T-cell (primary cell): ENCODE measurements at regions not wholly inside any gene's neighbourhood (a gene's known extent, or its start where the extent isn't known, plus 50 kb on each side); places are given as distances from the start of the nearest gene placed in this dataset.
"Not testable (repeated sequence)": the region's sequence is repeated elsewhere in the genome, so short reads cannot be mapped to it uniquely, and the experiment has no call there.

Experiments
- ATAC-seq, 4 experiments: fragments of 200-7000 bp in 3 of 4; fragments of 150-1000 bp in 1 of 4; cut with Tn5 transposase; replicated peaks in 1 of 4; 1 replicate in 3 of 4; 2 replicates in 1 of 4; pipeline ENCODE4 v1.10.0; 2021; ENCODE audit warnings: moderate library complexity in 3 of 4, mild to moderate bottlenecking in 2 of 4, moderate number of reproducible peaks in 1 of 4
- CTCF ChIA-PET, 2 donors: fragments of 300-600 bp; sonication (Branson Sonifier 250); formaldehyde crosslinking; loops; one replicate each; lab custom pipeline; 2022; ENCODE audit warnings: antibody characterized with exemption in 2 of 2; lab: Charles Lee
- POLR2A ChIA-PET, 2 donors: fragments of 300-600 bp; sonication (Branson Sonifier 250); formaldehyde crosslinking; loops; one replicate each; lab custom pipeline; 2022; ENCODE audit warnings: antibody characterized with exemption in 2 of 2; lab: Charles Lee
- DNase-seq, 35 experiments: peaks; one replicate each; pipeline versions ENCODE4 v3.0.0 to v3.0.0-alpha.2; 2013 to 2023
- H3K27ac ChIP-seq: one replicate; pipeline ENCODE4 v1.5.1; 2013; ENCODE audit warnings: low read length
- H3K27me3 ChIP-seq, 2 experiments: replicated peaks in 1 of 2; 1 replicate in 1 of 2; 2 replicates in 1 of 2; pipeline versions ENCODE4 v1.6.1 to v1.7.0; 2013; ENCODE audit warnings: low read length in 1 of 2, mixed read lengths in 1 of 2; ENCODE audit not compliant: control insufficient read depth in 2 of 2, insufficient read depth in 2 of 2; ENCODE audit errors: extremely low read depth in 1 of 2
- H3K36me3 ChIP-seq, 2 donors: 1 replicate in 1 of 2; 2 replicates in 1 of 2; pipeline versions ENCODE4 v1.6.1 to v1.7.0; 2013; ENCODE audit warnings: low read length in 1 of 2; ENCODE audit not compliant: control insufficient read depth in 2 of 2, insufficient read depth in 1 of 2; ENCODE audit errors: extremely low read depth in 1 of 2
- H3K4me1 ChIP-seq, 2 experiments: 1 replicate in 1 of 2; 2 replicates in 1 of 2; pipeline versions ENCODE4 v1.6.1 to v1.7.0; 2013; ENCODE audit warnings: low read length in 2 of 2, mixed read lengths in 1 of 2; ENCODE audit not compliant: insufficient read depth in 2 of 2, control insufficient read depth in 1 of 2; ENCODE audit errors: extremely low read depth in 1 of 2
- H3K4me3 ChIP-seq, 2 donors: 1 replicate in 1 of 2; 2 replicates in 1 of 2; pipeline versions ENCODE4 v1.5.1 to v1.7.0; 2013; ENCODE audit warnings: mild to moderate bottlenecking in 2 of 2, low read length in 1 of 2, moderate library complexity in 1 of 2; ENCODE audit not compliant: control insufficient read depth in 1 of 2; ENCODE audit errors: extremely low read depth in 1 of 2
- H3K9me3 ChIP-seq: 2 replicates; pipeline ENCODE4 v1.7.0; 2013
- H3K27ac Mint-ChIP-seq, 2 donors: one replicate each; pipeline ENCODE4 v1.8.0; 2020 to 2021; ENCODE audit warnings: mild to moderate bottlenecking in 2 of 2, mixed read lengths in 2 of 2
- H3K27me3 Mint-ChIP-seq, 2 donors: one replicate each; pipeline ENCODE4 v1.8.0; 2021 to 2022; ENCODE audit warnings: mixed read lengths in 2 of 2
- H3K36me3 Mint-ChIP-seq: one replicate; pipeline ENCODE4 v1.8.0; 2021; ENCODE audit warnings: mixed read lengths
- H3K4me1 Mint-ChIP-seq, 3 donors: one replicate each; pipeline ENCODE4 v1.8.0; 2020 to 2022; ENCODE audit warnings: mixed read lengths in 3 of 3, mild to moderate bottlenecking in 1 of 3
- H3K4me3 Mint-ChIP-seq, 3 donors: one replicate each; pipeline ENCODE4 v1.8.0; 2020 to 2022; ENCODE audit warnings: mild to moderate bottlenecking in 3 of 3, mixed read lengths in 3 of 3, moderate library complexity in 3 of 3
- H3K9me3 Mint-ChIP-seq, 3 donors: one replicate each; pipeline ENCODE4 v1.8.0; 2020 to 2022; ENCODE audit warnings: mixed read lengths in 3 of 3
- WGBS: methylation state at CpG from one replicate; pipeline ENCODE4 v1.1.5; 2013; ENCODE audit warnings: missing lambda C conversion rate; ENCODE audit not compliant: insufficient coverage; 5-methylcytosine and 5-hydroxymethylcytosine counted together

GRCh38 chr2:89048138-89049066 lies 356.9 kb downstream of the RPIA start:
- H3K4me1 ChIP-seq, H3K27me3 ChIP-seq, H3K27me3 Mint-ChIP-seq, POLR2A ChIA-PET, H3K36me3 Mint-ChIP-seq, H3K36me3 ChIP-seq, H3K9me3 ChIP-seq, H3K4me3 ChIP-seq, H3K9me3 Mint-ChIP-seq, H3K4me1 Mint-ChIP-seq, CTCF ChIA-PET, H3K27ac ChIP-seq, H3K4me3 Mint-ChIP-seq, H3K27ac Mint-ChIP-seq: not testable (repeated sequence)
- DNase-seq (peak in 2 of 35 experiments; percentile 5 to 17), ATAC-seq (peak in 1 of 4 experiments; percentile 34)
- no CpG with 5 or more reads among the region's 3 CpGs for WGBS

GRCh38 chr2:89058616-89059015 lies 367.1 kb downstream of the RPIA start:
- H3K9me3 Mint-ChIP-seq, H3K27ac Mint-ChIP-seq, H3K36me3 Mint-ChIP-seq, CTCF ChIA-PET, H3K27ac ChIP-seq, H3K9me3 ChIP-seq, ATAC-seq, H3K4me3 ChIP-seq, DNase-seq, H3K27me3 Mint-ChIP-seq, H3K4me3 Mint-ChIP-seq, H3K4me1 ChIP-seq, H3K4me1 Mint-ChIP-seq, POLR2A ChIA-PET, H3K27me3 ChIP-seq, H3K36me3 ChIP-seq: not testable (repeated sequence)
- no CpG with 5 or more reads among the region's 4 CpGs for WGBS

- CTCF ChIA-PET, H3K4me1 Mint-ChIP-seq, H3K27me3 ChIP-seq, DNase-seq, H3K36me3 ChIP-seq, H3K9me3 ChIP-seq, H3K27me3 Mint-ChIP-seq, H3K4me1 ChIP-seq, H3K4me3 ChIP-seq, H3K27ac Mint-ChIP-seq, ATAC-seq, H3K9me3 Mint-ChIP-seq, H3K4me3 Mint-ChIP-seq, POLR2A ChIA-PET, H3K36me3 Mint-ChIP-seq, H3K27ac ChIP-seq: not testable (repeated sequence)
- no CpG with 5 or more reads among the region's 1 CpG for WGBS
These were observed 369.7 kb downstream of the RPIA start for GRCh38 chr2:89061174-89061573.

DNA sequence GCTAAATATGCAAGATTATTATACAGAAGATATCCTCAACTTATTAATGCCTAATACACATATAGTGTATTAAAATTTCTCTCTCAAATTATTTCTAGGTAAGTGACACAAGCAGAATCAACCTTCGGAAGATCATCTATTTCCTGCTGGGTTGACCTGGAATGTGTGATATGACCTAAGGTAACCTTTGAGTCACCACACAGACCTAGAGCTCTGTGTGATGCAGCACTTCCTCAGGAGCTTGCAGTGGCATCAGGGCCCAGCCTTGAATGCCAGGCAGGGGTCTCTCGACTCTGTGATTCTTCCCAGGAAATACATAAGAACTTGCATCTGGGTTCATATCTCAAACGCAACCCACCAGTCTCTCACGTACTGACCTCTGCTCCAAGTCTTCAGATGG lies 385.3 kb downstream of the RPIA start:
- H3K9me3 ChIP-seq, H3K36me3 ChIP-seq, CTCF ChIA-PET, H3K36me3 Mint-ChIP-seq, H3K9me3 Mint-ChIP-seq, DNase-seq, H3K27ac Mint-ChIP-seq, H3K4me3 Mint-ChIP-seq, H3K27ac ChIP-seq, H3K27me3 Mint-ChIP-seq, H3K4me1 Mint-ChIP-seq, H3K27me3 ChIP-seq, ATAC-seq, POLR2A ChIA-PET, H3K4me1 ChIP-seq, H3K4me3 ChIP-seq: not testable (repeated sequence)
- 0% methylated on average over 1 of the region's 4 CpGs for WGBS

DNA sequence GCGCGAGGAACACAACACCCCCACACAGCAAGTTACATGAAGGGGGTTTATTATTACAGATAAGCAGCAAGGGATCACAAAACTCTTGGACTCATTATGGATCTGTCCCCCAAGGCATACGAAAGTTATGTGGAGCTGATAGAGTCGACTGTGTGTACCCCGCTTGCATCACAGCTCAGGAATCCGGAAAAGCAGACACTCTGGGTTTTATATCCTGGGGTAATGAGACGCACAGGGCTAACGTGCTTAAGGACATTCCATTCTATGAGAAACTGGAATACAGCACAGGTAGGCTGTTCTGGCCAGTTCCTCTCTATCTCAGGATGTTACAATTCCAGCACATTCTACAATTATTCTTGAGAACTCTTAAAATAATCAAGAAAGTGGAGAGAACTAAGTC lies 401.4 kb downstream of the RPIA start:
- H3K4me1 Mint-ChIP-seq, DNase-seq, H3K36me3 ChIP-seq, H3K27ac Mint-ChIP-seq, H3K9me3 ChIP-seq, CTCF ChIA-PET, H3K36me3 Mint-ChIP-seq, H3K27me3 ChIP-seq, ATAC-seq, H3K4me3 Mint-ChIP-seq, H3K27ac ChIP-seq, H3K27me3 Mint-ChIP-seq, H3K4me1 ChIP-seq, H3K4me3 ChIP-seq, POLR2A ChIA-PET, H3K9me3 Mint-ChIP-seq: not testable (repeated sequence)
- 100% methylated on average over 2 of the region's 8 CpGs for WGBS

DNA sequence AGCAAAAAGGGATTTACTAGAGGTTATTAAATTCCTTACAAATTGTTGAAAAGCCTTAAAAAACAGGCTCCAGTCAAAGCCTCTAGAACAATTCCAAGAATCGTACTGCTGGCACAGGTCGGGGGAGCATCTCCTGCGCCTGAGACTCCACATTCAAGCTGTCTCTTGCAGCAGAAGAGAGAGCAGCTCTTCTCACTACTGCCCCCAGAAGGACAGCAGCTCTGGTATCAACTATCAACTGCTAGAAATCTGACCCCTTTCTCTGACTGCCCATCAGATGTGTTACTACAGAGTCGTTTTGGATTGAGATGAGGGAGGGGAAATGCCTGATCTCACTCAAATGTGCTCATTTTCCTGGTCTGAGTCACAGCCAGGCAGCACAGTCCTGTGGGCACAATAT lies 403.6 kb downstream of the RPIA start:
- H3K4me3 ChIP-seq, H3K36me3 Mint-ChIP-seq, H3K4me3 Mint-ChIP-seq, H3K9me3 Mint-ChIP-seq, H3K27me3 ChIP-seq, POLR2A ChIA-PET, H3K27me3 Mint-ChIP-seq, DNase-seq, H3K4me1 Mint-ChIP-seq, H3K27ac ChIP-seq, H3K4me1 ChIP-seq, CTCF ChIA-PET, H3K9me3 ChIP-seq, H3K27ac Mint-ChIP-seq, ATAC-seq, H3K36me3 ChIP-seq: not testable (repeated sequence)
- WGBS = no CpG with 5 or more reads among the region's 4 CpGs

GRCh38 chr2:89102587-89102986 lies 411.1 kb downstream of the RPIA start:
- H3K27ac Mint-ChIP-seq, H3K27me3 ChIP-seq, H3K36me3 Mint-ChIP-seq, ATAC-seq, H3K4me1 ChIP-seq, H3K9me3 ChIP-seq, H3K4me1 Mint-ChIP-seq, CTCF ChIA-PET, H3K4me3 Mint-ChIP-seq, H3K27me3 Mint-ChIP-seq, POLR2A ChIA-PET, H3K36me3 ChIP-seq, H3K4me3 ChIP-seq, H3K27ac ChIP-seq, DNase-seq, H3K9me3 Mint-ChIP-seq: not testable (repeated sequence)
- WGBS = no CpG with 5 or more reads among the region's 4 CpGs
